ENCODE measurements at regions not wholly inside any gene's neighbourhood (a gene's known extent, or its start where the extent isn't known, plus 50 kb on each side); places are given as distances from the start of the nearest gene placed in this dataset.

GRCh38 chr14:88089445-88089844 is 84.5 kb downstream of the GPR65 start:
- no peak for TF ChIP-seq CTCF (IDR thresholded peaks at IDR 0.05; ENCODE audit: insufficient read depth, low read depth, low read length)
- no peak for TF ChIP-seq EZH2 (IDR thresholded peaks at IDR 0.05; ENCODE audit: insufficient read depth, low read length)
- Mint-ChIP-seq H3K9me3 (ENCODE audit: unreplicated experiment) (no peaks in the 10 kb centered on the region), H3K4me3 (ENCODE audit: unreplicated experiment) (no peak overlapping the region), H3K36me3 (ENCODE audit: low read depth, unreplicated experiment) (no peaks in the 10 kb centered on the region), H3K4me1 (ENCODE audit: low read depth, unreplicated experiment) (no peaks in the 10 kb centered on the region), H3K27ac (ENCODE audit: unreplicated experiment) (no peak overlapping the region), H3K27me3 (ENCODE audit: low read depth, unreplicated experiment) (peaks cover 8% of the 10 kb centered on the region)
- Histone ChIP-seq H3K36me3 (ENCODE audit: insufficient read depth, low read length) (no peaks in the 10 kb centered on the region), H3K79me2 (ENCODE audit: insufficient read depth, low read length) (no peaks in the 10 kb centered on the region), H3K27me3 (ENCODE audit: insufficient read depth, low read length) (no peaks in the 10 kb centered on the region), H3K27ac (ENCODE audit: low read depth, low read length) (no peak overlapping the region), H3K9ac (ENCODE audit: low read length) (no peak overlapping the region), H3K9me3 (ENCODE audit: insufficient read depth, low read depth, low read length) (no peaks in the 10 kb centered on the region), H3K4me1 (ENCODE audit: insufficient read depth, low read length) (no peaks in the 10 kb centered on the region), H3K4me3 (ENCODE audit: insufficient read depth, low read depth, low read length) (no peak overlapping the region), H4K20me1 (ENCODE audit: insufficient read depth, low read length) (no peaks in the 10 kb centered on the region), H3K4me2 (ENCODE audit: low read length) (no peak overlapping the region), H2AFZ (ENCODE audit: low read depth, low read length) (no peak overlapping the region)
- DNase-seq (ENCODE audit: low read depth) = no peak
- FAIRE-seq = no peak

GRCh38 chr14:88092529-88092928 is 87.6 kb downstream of the GPR65 start:
- peaks cover 8% of the 10 kb centered on the region for H3K27me3 Mint-ChIP-seq (ENCODE audit: low read depth, unreplicated experiment)
- Histone ChIP-seq H3K27ac (ENCODE audit: low read depth, low read length) (no peak overlapping the region), H3K9me3 (ENCODE audit: insufficient read depth, low read depth, low read length) (no peaks in the 10 kb centered on the region), H4K20me1 (ENCODE audit: insufficient read depth, low read length) (no peaks in the 10 kb centered on the region), H3K9ac (ENCODE audit: low read length) (no peak overlapping the region), H2AFZ (ENCODE audit: low read depth, low read length) (no peak overlapping the region), H3K27me3 (ENCODE audit: insufficient read depth, low read length) (no peaks in the 10 kb centered on the region), H3K4me1 (ENCODE audit: insufficient read depth, low read length) (no peaks in the 10 kb centered on the region), H3K4me3 (ENCODE audit: insufficient read depth, low read depth, low read length) (no peak overlapping the region), H3K4me2 (ENCODE audit: low read length) (no peak overlapping the region), H3K79me2 (ENCODE audit: insufficient read depth, low read length) (no peaks in the 10 kb centered on the region), H3K36me3 (ENCODE audit: insufficient read depth, low read length) (no peaks in the 10 kb centered on the region)
- H3K4me3 Mint-ChIP-seq (ENCODE audit: unreplicated experiment) = no peak overlapping the region
- H3K36me3 Mint-ChIP-seq (ENCODE audit: low read depth, unreplicated experiment) = no peaks in the 10 kb centered on the region
- H3K27ac Mint-ChIP-seq (ENCODE audit: unreplicated experiment) = no peak overlapping the region
- DNase-seq (ENCODE audit: low read depth) (no peak), FAIRE-seq (no peak)
- H3K4me1 Mint-ChIP-seq (ENCODE audit: low read depth, unreplicated experiment) = no peaks in the 10 kb centered on the region
- TF ChIP-seq EZH2 (IDR thresholded peaks at IDR 0.05; ENCODE audit: insufficient read depth, low read length) = no peak
- no peak for TF ChIP-seq CTCF (IDR thresholded peaks at IDR 0.05; ENCODE audit: insufficient read depth, low read depth, low read length)
- no peaks in the 10 kb centered on the region for H3K9me3 Mint-ChIP-seq (ENCODE audit: unreplicated experiment)

- H3K27me3 Mint-ChIP-seq (ENCODE audit: low read depth, unreplicated experiment) = peaks cover 3% of the 10 kb centered on the region
- no peaks in the 10 kb centered on the region for H3K36me3 ChIP-seq (ENCODE audit: insufficient read depth, low read length)
- no peaks in the 10 kb centered on the region for H3K4me1 ChIP-seq (ENCODE audit: insufficient read depth, low read length)
- H3K36me3 Mint-ChIP-seq (ENCODE audit: low read depth, unreplicated experiment) = no peaks in the 10 kb centered on the region
- no peak overlapping the region for H3K4me2 ChIP-seq (ENCODE audit: low read length)
- FAIRE-seq (no peak), DNase-seq (ENCODE audit: low read depth) (no peak)
- no peak overlapping the region for H3K9ac ChIP-seq (ENCODE audit: low read length)
- H2AFZ ChIP-seq (ENCODE audit: low read depth, low read length) = no peak overlapping the region
- no peak for TF ChIP-seq CTCF (IDR thresholded peaks at IDR 0.05; ENCODE audit: insufficient read depth, low read depth, low read length)
- no peaks in the 10 kb centered on the region for H3K27me3 ChIP-seq (ENCODE audit: insufficient read depth, low read length)
- no peaks in the 10 kb centered on the region for H3K9me3 Mint-ChIP-seq (ENCODE audit: unreplicated experiment)
- no peak overlapping the region for H3K4me3 ChIP-seq (ENCODE audit: insufficient read depth, low read depth, low read length)
- no peaks in the 10 kb centered on the region for H4K20me1 ChIP-seq (ENCODE audit: insufficient read depth, low read length)
- no peak overlapping the region for H3K4me3 Mint-ChIP-seq (ENCODE audit: unreplicated experiment)
- no peaks in the 10 kb centered on the region for H3K9me3 ChIP-seq (ENCODE audit: insufficient read depth, low read depth, low read length)
- no peak overlapping the region for H3K27ac ChIP-seq (ENCODE audit: low read depth, low read length)
- H3K4me1 Mint-ChIP-seq (ENCODE audit: low read depth, unreplicated experiment) = no peaks in the 10 kb centered on the region
- H3K27ac Mint-ChIP-seq (ENCODE audit: unreplicated experiment) = no peak overlapping the region
- H3K79me2 ChIP-seq (ENCODE audit: insufficient read depth, low read length) = no peaks in the 10 kb centered on the region
These were observed 90.9 kb downstream of the GPR65 start for GRCh38 chr14:88095791-88096190.
